ENCODE measurements at regions not wholly inside any gene's neighbourhood (a gene's known extent, or its start where the extent isn't known, plus 50 kb on each side); places are given as distances from the start of the nearest gene placed in this dataset.
A peak's percentile ranks its signal among the peaks of the same experiment; 100 is the strongest.

GRCh38 chr21:27315373-27315772 lies 348.5 kb upstream of the ADAMTS5 start:
- Histone ChIP-seq H3K9me3 (ENCODE audit: control insufficient read depth in 5 of 5, low read length in 5 of 5) (no peaks in the 10 kb centered on the region), H3K9ac (ENCODE audit: low read length in 5 of 5) (no peak overlapping the region), H3K36me3 (ENCODE audit: control insufficient read depth in 5 of 5, insufficient read depth in 5 of 5, low read length in 5 of 5) (no peaks in the 10 kb centered on the region), H3K27me3 (ENCODE audit: control insufficient read depth in 5 of 5, insufficient read depth in 4 of 5, low read length in 5 of 5) (no peaks in the 10 kb centered on the region), H3K4me3 (ENCODE audit: low read depth in 1 of 5, low read length in 5 of 5) (no peak overlapping the region), H3K27ac (ENCODE audit: low read depth, low read length) (no peak overlapping the region), H3K4me1 (ENCODE audit: control insufficient read depth in 5 of 5, insufficient read depth in 5 of 5, low read length in 5 of 5) (peaks cover 0 to 10% (median 9%) of the 10 kb centered on the region in 5 donors)

GRCh38 chr21:27314131-27314530 lies 347.2 kb upstream of the ADAMTS5 start:
- Histone ChIP-seq H3K9me3 (ENCODE audit: control insufficient read depth in 5 of 5, low read length in 5 of 5) (no peaks in the 10 kb centered on the region), H3K9ac (ENCODE audit: low read length in 5 of 5) (no peak overlapping the region), H3K27ac (ENCODE audit: low read depth, low read length) (no peak overlapping the region), H3K4me3 (ENCODE audit: low read depth in 1 of 5, low read length in 5 of 5) (no peak overlapping the region), H3K4me1 (ENCODE audit: control insufficient read depth in 5 of 5, insufficient read depth in 5 of 5, low read length in 5 of 5) (peaks cover 0 to 10% (median 9%) of the 10 kb centered on the region in 5 donors), H3K36me3 (ENCODE audit: control insufficient read depth in 5 of 5, insufficient read depth in 5 of 5, low read length in 5 of 5) (no peaks in the 10 kb centered on the region), H3K27me3 (ENCODE audit: control insufficient read depth in 5 of 5, insufficient read depth in 4 of 5, low read length in 5 of 5) (no peaks in the 10 kb centered on the region)

- no peak overlapping the region for H3K4me3 ChIP-seq (ENCODE audit: low read depth in 1 of 5, low read length in 5 of 5)
- H3K9me3 ChIP-seq (ENCODE audit: control insufficient read depth in 5 of 5, low read length in 5 of 5): no peaks in the 10 kb centered on the region
- peaks cover 0 to 19% (median 5%) of the 10 kb centered on the region in 5 donors for H3K4me1 ChIP-seq (ENCODE audit: control insufficient read depth in 5 of 5, insufficient read depth in 5 of 5, low read length in 5 of 5)
- H3K27me3 ChIP-seq (ENCODE audit: control insufficient read depth in 5 of 5, insufficient read depth in 4 of 5, low read length in 5 of 5): no peaks in the 10 kb centered on the region
- H3K27ac ChIP-seq (ENCODE audit: low read depth, low read length): peak overlapping the region; percentile 34
- no peaks in the 10 kb centered on the region for H3K36me3 ChIP-seq (ENCODE audit: control insufficient read depth in 5 of 5, insufficient read depth in 5 of 5, low read length in 5 of 5)
- H3K9ac ChIP-seq (ENCODE audit: low read length in 5 of 5): no peak overlapping the region
These were observed 340.2 kb upstream of the ADAMTS5 start for GRCh38 chr21:27306791-27307775.

- Histone ChIP-seq H3K27ac (ENCODE audit: low read depth, low read length) (no peak overlapping the region), H3K4me3 (ENCODE audit: low read depth in 1 of 5, low read length in 5 of 5) (no peak overlapping the region), H3K4me1 (ENCODE audit: control insufficient read depth in 5 of 5, insufficient read depth in 5 of 5, low read length in 5 of 5) (peaks cover 0 to 22% (median 5%) of the 10 kb centered on the region in 5 donors), H3K36me3 (ENCODE audit: control insufficient read depth in 5 of 5, insufficient read depth in 5 of 5, low read length in 5 of 5) (no peaks in the 10 kb centered on the region), H3K9me3 (ENCODE audit: control insufficient read depth in 5 of 5, low read length in 5 of 5) (no peaks in the 10 kb centered on the region), H3K9ac (ENCODE audit: low read length in 5 of 5) (no peak overlapping the region), H3K27me3 (ENCODE audit: control insufficient read depth in 5 of 5, insufficient read depth in 4 of 5, low read length in 5 of 5) (no peaks in the 10 kb centered on the region)
These were observed 339.3 kb upstream of the ADAMTS5 start for GRCh38 chr21:27306206-27306605.

GRCh38 chr21:27301220-27301619 lies 334.3 kb upstream of the ADAMTS5 start:
- peaks cover 0 to 16% (median 3%) of the 10 kb centered on the region in 5 donors for H3K4me1 ChIP-seq (ENCODE audit: control insufficient read depth in 5 of 5, insufficient read depth in 5 of 5, low read length in 5 of 5)
- H3K27me3 ChIP-seq (ENCODE audit: control insufficient read depth in 5 of 5, insufficient read depth in 4 of 5, low read length in 5 of 5): no peaks in the 10 kb centered on the region
- H3K9me3 ChIP-seq (ENCODE audit: control insufficient read depth in 5 of 5, low read length in 5 of 5): peaks cover 0 to 4% (median 0%) of the 10 kb centered on the region in 5 donors
- H3K4me3 ChIP-seq (ENCODE audit: low read depth in 1 of 5, low read length in 5 of 5): no peak overlapping the region
- no peak overlapping the region for H3K27ac ChIP-seq (ENCODE audit: low read depth, low read length)
- H3K9ac ChIP-seq (ENCODE audit: low read length in 5 of 5): no peak overlapping the region
- H3K36me3 ChIP-seq (ENCODE audit: control insufficient read depth in 5 of 5, insufficient read depth in 5 of 5, low read length in 5 of 5): no peaks in the 10 kb centered on the region

GRCh38 chr21:27300770-27301169 lies 333.9 kb upstream of the ADAMTS5 start:
- peaks cover 0 to 4% (median 0%) of the 10 kb centered on the region in 5 donors for H3K9me3 ChIP-seq (ENCODE audit: control insufficient read depth in 5 of 5, low read length in 5 of 5)
- no peak overlapping the region for H3K4me3 ChIP-seq (ENCODE audit: low read depth in 1 of 5, low read length in 5 of 5)
- no peak overlapping the region for H3K9ac ChIP-seq (ENCODE audit: low read length in 5 of 5)
- H3K27ac ChIP-seq (ENCODE audit: low read depth, low read length): no peak overlapping the region
- H3K36me3 ChIP-seq (ENCODE audit: control insufficient read depth in 5 of 5, insufficient read depth in 5 of 5, low read length in 5 of 5): no peaks in the 10 kb centered on the region
- no peaks in the 10 kb centered on the region for H3K27me3 ChIP-seq (ENCODE audit: control insufficient read depth in 5 of 5, insufficient read depth in 4 of 5, low read length in 5 of 5)
- H3K4me1 ChIP-seq (ENCODE audit: control insufficient read depth in 5 of 5, insufficient read depth in 5 of 5, low read length in 5 of 5): peaks cover 0 to 14% (median 3%) of the 10 kb centered on the region in 5 donors

- H3K4me1 ChIP-seq (ENCODE audit: control insufficient read depth in 5 of 5, insufficient read depth in 5 of 5, low read length in 5 of 5): peaks cover 0 to 14% (median 3%) of the 10 kb centered on the region in 5 donors
- H3K4me3 ChIP-seq (ENCODE audit: low read depth in 1 of 5, low read length in 5 of 5): no peak overlapping the region
- H3K36me3 ChIP-seq (ENCODE audit: control insufficient read depth in 5 of 5, insufficient read depth in 5 of 5, low read length in 5 of 5): no peaks in the 10 kb centered on the region
- H3K27ac ChIP-seq (ENCODE audit: low read depth, low read length): no peak overlapping the region
- H3K27me3 ChIP-seq (ENCODE audit: control insufficient read depth in 5 of 5, insufficient read depth in 4 of 5, low read length in 5 of 5): no peaks in the 10 kb centered on the region
- H3K9me3 ChIP-seq (ENCODE audit: control insufficient read depth in 5 of 5, low read length in 5 of 5): peaks cover 0 to 4% (median 0%) of the 10 kb centered on the region in 5 donors
- no peak overlapping the region for H3K9ac ChIP-seq (ENCODE audit: low read length in 5 of 5)
These were observed 331.6 kb upstream of the ADAMTS5 start for GRCh38 chr21:27298465-27298864.

DNA sequence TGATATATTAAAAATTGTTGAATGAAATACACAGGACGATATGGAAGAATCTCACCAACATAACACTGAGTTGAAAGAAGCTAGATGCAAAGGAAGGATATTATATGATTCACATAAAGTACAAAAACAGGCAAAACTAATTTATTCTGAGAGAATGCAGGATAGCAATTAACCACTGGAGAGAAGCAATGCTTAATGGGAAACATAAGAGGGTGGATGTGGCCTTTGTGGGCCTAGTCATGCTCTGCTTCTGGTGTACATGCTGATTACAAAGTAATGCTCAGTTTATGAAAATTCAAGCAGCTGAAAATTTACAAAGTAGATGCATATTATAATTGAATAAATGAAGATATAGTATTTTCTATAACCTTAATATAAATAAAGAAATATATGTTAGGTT lies 326.4 kb upstream of the ADAMTS5 start:
- no peak overlapping the region for H3K9ac ChIP-seq (ENCODE audit: low read length in 5 of 5)
- no peak overlapping the region for H3K27ac ChIP-seq (ENCODE audit: low read depth, low read length)
- H3K4me1 ChIP-seq (ENCODE audit: control insufficient read depth in 5 of 5, insufficient read depth in 5 of 5, low read length in 5 of 5): peaks cover 2 to 7% (median 4%) of the 10 kb centered on the region in 5 donors
- H3K36me3 ChIP-seq (ENCODE audit: control insufficient read depth in 5 of 5, insufficient read depth in 5 of 5, low read length in 5 of 5): no peaks in the 10 kb centered on the region
- peaks cover 0 to 4% (median 0%) of the 10 kb centered on the region in 5 donors for H3K9me3 ChIP-seq (ENCODE audit: control insufficient read depth in 5 of 5, low read length in 5 of 5)
- no peaks in the 10 kb centered on the region for H3K27me3 ChIP-seq (ENCODE audit: control insufficient read depth in 5 of 5, insufficient read depth in 4 of 5, low read length in 5 of 5)
- no peak overlapping the region for H3K4me3 ChIP-seq (ENCODE audit: low read depth in 1 of 5, low read length in 5 of 5)

DNA sequence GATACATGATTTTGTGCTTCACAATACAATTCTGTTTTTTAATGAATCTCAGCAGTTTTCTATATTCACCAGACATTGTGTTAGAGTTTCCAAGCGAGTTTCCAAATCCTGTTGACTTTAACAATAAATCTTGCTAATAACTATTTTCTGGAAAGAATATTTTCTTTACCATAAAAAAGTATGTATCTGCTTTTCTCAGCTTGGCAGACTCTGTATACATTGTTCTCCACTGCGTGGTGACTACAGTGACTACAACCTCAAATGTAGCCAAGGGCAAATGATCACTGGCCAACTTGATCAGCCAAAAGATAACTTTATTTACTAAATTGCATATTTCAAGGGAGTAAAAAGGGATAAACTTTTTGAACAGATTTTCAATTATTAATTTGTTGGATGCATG lies 325.9 kb upstream of the ADAMTS5 start:
- Histone ChIP-seq H3K9ac (ENCODE audit: low read length in 5 of 5) (no peak overlapping the region), H3K27me3 (ENCODE audit: control insufficient read depth in 5 of 5, insufficient read depth in 4 of 5, low read length in 5 of 5) (no peaks in the 10 kb centered on the region), H3K4me1 (ENCODE audit: control insufficient read depth in 5 of 5, insufficient read depth in 5 of 5, low read length in 5 of 5) (peaks cover 0 to 7% (median 3%) of the 10 kb centered on the region in 5 donors), H3K36me3 (ENCODE audit: control insufficient read depth in 5 of 5, insufficient read depth in 5 of 5, low read length in 5 of 5) (no peaks in the 10 kb centered on the region), H3K27ac (ENCODE audit: low read depth, low read length) (no peak overlapping the region), H3K9me3 (ENCODE audit: control insufficient read depth in 5 of 5, low read length in 5 of 5) (peaks cover 0 to 4% (median 0%) of the 10 kb centered on the region in 5 donors), H3K4me3 (ENCODE audit: low read depth in 1 of 5, low read length in 5 of 5) (no peak overlapping the region)

GRCh38 chr21:27292229-27292628 lies 325.3 kb upstream of the ADAMTS5 start:
- no peak overlapping the region for H3K27ac ChIP-seq (ENCODE audit: low read depth, low read length)
- H3K9me3 ChIP-seq (ENCODE audit: control insufficient read depth in 5 of 5, low read length in 5 of 5): peaks cover 0 to 4% (median 0%) of the 10 kb centered on the region in 5 donors
- no peak overlapping the region for H3K4me3 ChIP-seq (ENCODE audit: low read depth in 1 of 5, low read length in 5 of 5)

More at GRCh38 chr21:27292229-27292628, 325.3 kb upstream of the ADAMTS5 start:
- Histone ChIP-seq H3K9ac (ENCODE audit: low read length in 5 of 5) (no peak overlapping the region), H3K36me3 (ENCODE audit: control insufficient read depth in 5 of 5, insufficient read depth in 5 of 5, low read length in 5 of 5) (no peaks in the 10 kb centered on the region), H3K4me1 (ENCODE audit: control insufficient read depth in 5 of 5, insufficient read depth in 5 of 5, low read length in 5 of 5) (peaks cover 0 to 7% (median 3%) of the 10 kb centered on the region in 5 donors), H3K27me3 (ENCODE audit: control insufficient read depth in 5 of 5, insufficient read depth in 4 of 5, low read length in 5 of 5) (no peaks in the 10 kb centered on the region)

Data from subcutaneous abdominal adipose tissue (tissue), 5 donors.